ENCODE measurements at regions not wholly inside any gene's neighbourhood (a gene's known extent, or its start where the extent isn't known, plus 50 kb on each side); places are given as distances from the start of the nearest gene placed in this dataset.

DNA sequence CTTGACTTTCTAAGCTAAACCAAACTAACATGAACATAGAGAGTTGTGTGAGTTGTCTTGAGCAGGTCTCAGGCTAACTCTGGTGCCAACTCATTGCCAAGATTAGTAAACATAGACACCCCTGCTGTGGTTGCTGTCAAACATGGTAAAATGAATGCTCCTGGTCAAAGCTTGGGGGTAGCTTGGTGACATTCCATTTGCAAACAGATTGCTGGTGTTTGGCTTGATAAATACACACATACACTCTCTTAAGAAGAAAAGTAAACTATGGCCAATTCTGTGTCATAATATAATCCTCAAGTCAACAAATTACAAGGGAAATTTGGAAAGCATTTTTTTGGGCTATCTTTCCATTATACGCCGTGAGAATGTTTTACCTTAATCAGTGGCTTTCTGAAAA is 386.4 kb upstream of the PDE3A start:
- H3K36me3 ChIP-seq: no peaks in the 10 kb centered on the region
- H3K27ac ChIP-seq: no peak overlapping the region
- intact Hi-C loops (cut with DNase I): no loop called here
- no peak overlapping the region for H3K4me3 ChIP-seq
- no peaks in the 10 kb centered on the region for H3K27me3 ChIP-seq
- H3K4me1 ChIP-seq: no peaks in the 10 kb centered on the region
- DNase-seq (ENCODE audit: extremely low spot score in 2 of 2): no peak
- TF ChIP-seq POLR2AphosphoS5 (IDR thresholded peaks at IDR 0.05; ENCODE audit: insufficient read depth in 1 of 2, low read depth in 1 of 2) (no peak), CTCF (IDR thresholded peaks at IDR 0.05) (no peak), POLR2A (IDR thresholded peaks at IDR 0.05) (no peak)
- H3K9me3 ChIP-seq: no peaks in the 10 kb centered on the region

- no peak for TF ChIP-seq CTCF (IDR thresholded peaks at IDR 0.05)
- no peak for TF ChIP-seq POLR2A (IDR thresholded peaks at IDR 0.05)
- no peak for TF ChIP-seq POLR2AphosphoS5 (IDR thresholded peaks at IDR 0.05; ENCODE audit: insufficient read depth in 1 of 2, low read depth in 1 of 2)
- Histone ChIP-seq H3K4me3 (no peak overlapping the region), H3K4me1 (peaks cover 5% of the 10 kb centered on the region), H3K27me3 (no peaks in the 10 kb centered on the region), H3K9me3 (no peaks in the 10 kb centered on the region), H3K27ac (no peak overlapping the region), H3K36me3 (no peaks in the 10 kb centered on the region)
- no peak for DNase-seq (ENCODE audit: extremely low spot score in 2 of 2)
- intact Hi-C loops (cut with DNase I): no loop called here
Observed at GRCh38 chr12:19988001-19988400, 380.3 kb upstream of the PDE3A start.

GRCh38 chr12:19988459-19988873 is 379.9 kb upstream of the PDE3A start:
- Histone ChIP-seq H3K9me3 (no peaks in the 10 kb centered on the region), H3K27ac (peak overlapping the region; percentile 24), H3K4me3 (no peak overlapping the region), H3K27me3 (no peaks in the 10 kb centered on the region), H3K36me3 (no peaks in the 10 kb centered on the region), H3K4me1 (peaks cover 5% of the 10 kb centered on the region)
- DNase-seq (ENCODE audit: extremely low spot score in 2 of 2): no peak
- intact Hi-C loops (cut with DNase I): no loop called here
- TF ChIP-seq POLR2AphosphoS5 (IDR thresholded peaks at IDR 0.05; ENCODE audit: insufficient read depth in 1 of 2, low read depth in 1 of 2) (no peak), CTCF (IDR thresholded peaks at IDR 0.05) (no peak), POLR2A (IDR thresholded peaks at IDR 0.05) (no peak)

DNA sequence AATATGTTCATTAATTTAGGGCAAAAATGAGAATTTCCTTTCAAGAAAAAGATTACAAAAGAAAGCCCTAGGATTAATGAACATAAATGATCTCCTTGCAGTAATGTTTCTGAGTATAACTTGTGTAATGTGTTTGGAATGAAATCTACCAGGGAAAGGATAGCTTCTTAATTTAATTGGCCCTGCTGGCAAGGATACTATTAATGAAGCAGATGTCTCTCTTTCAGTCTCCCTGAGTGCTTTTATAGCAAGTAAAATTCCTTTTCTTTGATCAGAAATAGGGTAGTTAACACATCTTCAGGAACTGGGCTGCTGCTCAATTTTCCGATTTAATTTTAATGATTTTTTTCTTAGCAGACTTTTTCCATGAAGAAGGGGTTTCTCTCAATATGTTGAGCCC is 379.4 kb upstream of the PDE3A start:
- Histone ChIP-seq H3K4me1 (peaks cover 5% of the 10 kb centered on the region), H3K27me3 (no peaks in the 10 kb centered on the region), H3K36me3 (no peaks in the 10 kb centered on the region), H3K27ac (peak overlapping the region; percentile 24), H3K9me3 (no peaks in the 10 kb centered on the region), H3K4me3 (no peak overlapping the region)
- intact Hi-C loops (cut with DNase I): no loop called here
- DNase-seq (ENCODE audit: extremely low spot score in 2 of 2): no peak
- no peak for TF ChIP-seq POLR2A (IDR thresholded peaks at IDR 0.05)
- no peak for TF ChIP-seq POLR2AphosphoS5 (IDR thresholded peaks at IDR 0.05; ENCODE audit: insufficient read depth in 1 of 2, low read depth in 1 of 2)
- no peak for TF ChIP-seq CTCF (IDR thresholded peaks at IDR 0.05)

- Histone ChIP-seq H3K9me3 (no peaks in the 10 kb centered on the region), H3K27me3 (no peaks in the 10 kb centered on the region), H3K36me3 (no peaks in the 10 kb centered on the region), H3K4me1 (peaks cover 5% of the 10 kb centered on the region), H3K4me3 (no peak overlapping the region), H3K27ac (no peak overlapping the region)
- no peak for DNase-seq (ENCODE audit: extremely low spot score in 2 of 2)
- TF ChIP-seq POLR2AphosphoS5 (IDR thresholded peaks at IDR 0.05; ENCODE audit: insufficient read depth in 1 of 2, low read depth in 1 of 2) (no peak), CTCF (IDR thresholded peaks at IDR 0.05) (no peak), POLR2A (IDR thresholded peaks at IDR 0.05) (no peak)
- intact Hi-C loops (cut with DNase I): no loop called here
Observed at GRCh38 chr12:19991146-19991545, 377.2 kb upstream of the PDE3A start.
